Mammary epithelial cell (primary cell): ENCODE measurements at regions not wholly inside any gene's neighbourhood (a gene's known extent, or its start where the extent isn't known, plus 50 kb on each side); places are given as distances from the start of the nearest gene placed in this dataset.

Source experiments
- EZH2 ChIP-seq: IDR thresholded peaks from 2 replicates; pipeline ENCODE4 v1.6.1; 2012; ENCODE audit warnings: low read length, inconsistent platforms, borderline replicate concordance
- TF ChIP-seq, protein P1 (sequence below), 2 donors: IDR thresholded peaks in 1 of 2; conservative IDR thresholded peaks in 1 of 2; 2 replicates each; pipeline ENCODE4 v1.5.1; 2011 to 2012; ENCODE audit warnings: inconsistent platforms in 2 of 2, low read length in 2 of 2, mild to moderate bottlenecking in 2 of 2, control low read depth in 1 of 2, low read depth in 1 of 2; ENCODE audit not compliant: insufficient read depth in 1 of 2; ENCODE audit errors: extremely low read depth in 1 of 2

DNA sequence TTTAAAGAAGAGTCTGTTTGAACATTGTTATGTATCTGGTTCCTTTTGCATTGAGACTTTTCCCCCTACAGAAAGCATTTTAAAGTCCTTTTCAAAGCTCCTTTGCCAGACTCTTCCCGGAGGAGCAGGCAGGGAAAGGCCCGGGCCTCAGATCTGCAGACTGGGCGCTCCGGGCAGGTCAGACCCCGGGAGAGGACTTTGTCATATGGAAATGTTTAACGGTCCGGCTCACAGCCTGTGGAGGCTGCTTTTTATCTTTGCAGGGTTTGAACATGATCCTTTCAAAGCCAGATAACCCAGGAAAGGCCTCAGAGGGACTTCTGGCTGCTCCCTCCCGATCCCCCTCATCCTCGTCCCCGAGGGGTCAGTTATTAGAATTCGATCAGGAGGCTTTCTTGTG, 82.1 kb upstream of the IRX2 start:
- TF ChIP-seq, protein P1, sequence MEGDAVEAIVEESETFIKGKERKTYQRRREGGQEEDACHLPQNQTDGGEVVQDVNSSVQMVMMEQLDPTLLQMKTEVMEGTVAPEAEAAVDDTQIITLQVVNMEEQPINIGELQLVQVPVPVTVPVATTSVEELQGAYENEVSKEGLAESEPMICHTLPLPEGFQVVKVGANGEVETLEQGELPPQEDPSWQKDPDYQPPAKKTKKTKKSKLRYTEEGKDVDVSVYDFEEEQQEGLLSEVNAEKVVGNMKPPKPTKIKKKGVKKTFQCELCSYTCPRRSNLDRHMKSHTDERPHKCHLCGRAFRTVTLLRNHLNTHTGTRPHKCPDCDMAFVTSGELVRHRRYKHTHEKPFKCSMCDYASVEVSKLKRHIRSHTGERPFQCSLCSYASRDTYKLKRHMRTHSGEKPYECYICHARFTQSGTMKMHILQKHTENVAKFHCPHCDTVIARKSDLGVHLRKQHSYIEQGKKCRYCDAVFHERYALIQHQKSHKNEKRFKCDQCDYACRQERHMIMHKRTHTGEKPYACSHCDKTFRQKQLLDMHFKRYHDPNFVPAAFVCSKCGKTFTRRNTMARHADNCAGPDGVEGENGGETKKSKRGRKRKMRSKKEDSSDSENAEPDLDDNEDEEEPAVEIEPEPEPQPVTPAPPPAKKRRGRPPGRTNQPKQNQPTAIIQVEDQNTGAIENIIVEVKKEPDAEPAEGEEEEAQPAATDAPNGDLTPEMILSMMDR (conservative IDR thresholded peaks at IDR 0.05 in 1 of 2, IDR thresholded peaks at IDR 0.05 in 1 of 2; ENCODE audit: extremely low read depth in 1 of 2, insufficient read depth in 1 of 2, low read depth in 1 of 2, low read length in 2 of 2): no peak
- no peak for TF ChIP-seq EZH2
